HG03439 (cell line): ENCODE measurements at regions not wholly inside any gene's neighbourhood (a gene's known extent, or its start where the extent isn't known, plus 50 kb on each side); places are given as distances from the start of the nearest gene placed in this dataset.

Experiments
- ATAC-seq: cut with Tn5 transposase; IDR thresholded peaks from one replicate; pipeline ENCODE4 v1.9.1; 2021; ENCODE audit warnings: mild to moderate bottlenecking, moderate library complexity; ENCODE audit not compliant: unreplicated experiment

DNA sequence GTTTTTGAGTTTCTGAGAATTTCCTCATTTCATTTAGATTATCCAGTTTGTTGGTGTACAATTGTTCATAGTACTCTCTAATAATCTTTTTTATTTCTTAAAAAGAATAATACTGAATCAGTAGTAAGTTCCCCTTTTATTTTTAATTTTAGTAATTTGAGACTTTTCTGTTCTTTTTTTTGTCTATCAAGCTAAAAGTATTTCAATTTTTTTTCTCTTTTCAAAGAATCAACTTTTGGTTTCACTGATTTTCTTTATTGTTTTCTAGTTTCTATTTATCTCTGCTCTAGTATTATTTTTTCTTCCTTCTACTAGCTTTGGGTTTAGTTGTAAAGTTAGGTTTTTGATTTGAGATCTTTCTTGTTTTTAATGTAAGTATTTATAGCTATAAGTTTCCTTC lies 60.6 kb upstream of the ARL15 start:
- no peak for ATAC-seq

DNA sequence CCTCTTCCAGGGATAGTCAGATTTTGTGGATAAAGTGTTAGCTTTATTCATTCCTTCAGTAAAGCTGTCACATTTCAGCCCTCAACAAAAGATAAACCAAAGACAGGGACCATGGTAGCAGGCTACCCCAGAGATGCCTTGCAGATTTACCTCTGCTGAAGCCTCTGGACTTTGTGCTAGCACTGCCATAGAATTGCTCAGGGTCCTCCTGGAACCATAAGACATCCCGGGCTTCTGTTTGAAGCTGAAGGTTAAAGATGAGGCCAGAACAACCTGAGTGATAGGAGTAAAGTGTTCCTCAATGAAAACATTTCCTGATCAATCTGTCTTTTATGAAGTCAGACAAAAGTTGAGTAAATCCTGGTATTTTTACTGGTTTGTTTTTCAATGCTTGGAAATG lies 57.5 kb upstream of the ARL15 start:
- no peak for ATAC-seq

DNA sequence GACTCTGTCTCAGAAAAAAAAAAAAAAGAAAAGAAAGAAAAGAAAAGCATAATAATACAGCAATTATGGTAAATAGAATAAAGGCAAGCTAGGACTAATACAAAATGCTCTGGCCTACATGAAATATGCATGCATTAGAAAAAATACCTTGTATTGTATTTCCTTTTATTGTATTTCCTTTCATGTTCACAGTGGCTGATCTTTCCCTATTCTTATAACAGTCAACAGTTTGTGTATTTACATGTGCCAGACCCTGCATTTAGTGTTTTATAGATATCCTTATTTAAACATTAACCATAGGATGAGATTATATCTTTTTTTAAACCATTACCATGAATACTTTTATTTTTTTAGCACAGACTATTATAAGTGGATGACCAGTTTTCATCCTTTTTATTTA lies 56.3 kb upstream of the ARL15 start:
- ATAC-seq, result no peak

DNA sequence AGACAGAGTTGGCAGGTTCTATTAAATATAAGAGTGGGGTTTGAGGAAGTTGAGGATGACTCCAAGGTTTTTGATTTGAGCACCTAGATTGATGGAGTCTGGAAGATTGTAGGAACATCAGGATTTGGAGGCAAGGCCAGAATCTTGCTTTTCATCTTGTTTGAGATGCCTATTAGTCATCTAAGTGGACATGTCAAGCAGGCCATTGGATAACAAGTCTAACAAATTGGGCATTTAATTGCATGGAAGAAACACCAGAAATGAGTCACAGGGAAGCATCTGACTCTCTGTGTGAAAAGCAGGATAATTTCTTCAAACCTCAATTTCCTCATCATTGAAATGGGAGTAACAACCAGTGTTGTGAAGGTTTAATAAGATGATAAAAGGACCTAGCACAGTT lies 53.3 kb upstream of the ARL15 start:
- no peak for ATAC-seq

DNA sequence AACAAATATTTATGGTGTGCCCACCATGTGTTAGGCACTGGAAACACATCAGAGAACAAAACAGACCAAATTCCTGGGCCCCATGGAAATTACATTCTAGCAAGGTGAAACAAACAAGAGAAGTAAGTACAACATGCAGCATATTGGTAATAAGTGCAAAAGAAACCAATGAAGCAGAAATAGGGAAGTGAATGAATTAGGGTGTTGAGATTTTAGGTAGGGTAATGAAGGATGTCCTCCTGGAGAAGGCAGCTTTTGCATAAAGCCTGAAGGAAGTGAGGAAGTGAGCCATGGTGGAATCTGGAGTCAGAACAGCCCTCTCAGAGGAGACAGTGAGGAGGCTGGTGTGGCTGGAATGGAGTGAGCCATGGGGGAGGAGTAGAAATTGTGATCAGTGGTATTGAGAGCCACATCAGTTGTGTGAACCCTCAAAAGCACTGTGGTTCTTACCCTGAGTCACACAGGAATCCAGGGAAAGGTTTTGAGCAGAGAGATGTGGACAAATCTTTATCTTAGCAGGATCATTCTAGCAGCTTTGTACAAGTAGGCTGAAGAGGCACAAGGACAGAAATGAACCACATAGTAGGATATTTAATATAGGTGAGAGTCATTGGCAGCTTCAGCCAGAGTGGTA lies 52.7 kb upstream of the ARL15 start:
- ATAC-seq, result no peak

DNA sequence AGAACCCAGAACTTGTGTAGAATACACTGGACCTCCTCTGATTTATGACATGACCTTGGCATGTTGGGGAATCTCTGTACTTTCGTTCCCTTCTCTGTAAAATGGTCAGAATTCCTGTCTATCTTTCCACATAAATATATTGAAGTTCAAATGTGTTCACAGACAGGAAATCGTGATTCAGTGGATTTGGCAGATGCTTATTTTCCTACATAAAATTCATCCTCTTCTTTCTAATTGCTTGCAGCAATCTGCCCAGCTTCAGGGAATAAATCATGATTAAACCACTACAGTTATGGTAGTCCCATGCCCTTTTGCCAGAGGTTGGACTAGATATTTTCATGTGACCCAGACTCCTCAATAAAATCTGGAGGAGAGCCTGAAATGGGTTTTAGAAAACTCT lies 52.1 kb upstream of the ARL15 start:
- ATAC-seq, result no peak

DNA sequence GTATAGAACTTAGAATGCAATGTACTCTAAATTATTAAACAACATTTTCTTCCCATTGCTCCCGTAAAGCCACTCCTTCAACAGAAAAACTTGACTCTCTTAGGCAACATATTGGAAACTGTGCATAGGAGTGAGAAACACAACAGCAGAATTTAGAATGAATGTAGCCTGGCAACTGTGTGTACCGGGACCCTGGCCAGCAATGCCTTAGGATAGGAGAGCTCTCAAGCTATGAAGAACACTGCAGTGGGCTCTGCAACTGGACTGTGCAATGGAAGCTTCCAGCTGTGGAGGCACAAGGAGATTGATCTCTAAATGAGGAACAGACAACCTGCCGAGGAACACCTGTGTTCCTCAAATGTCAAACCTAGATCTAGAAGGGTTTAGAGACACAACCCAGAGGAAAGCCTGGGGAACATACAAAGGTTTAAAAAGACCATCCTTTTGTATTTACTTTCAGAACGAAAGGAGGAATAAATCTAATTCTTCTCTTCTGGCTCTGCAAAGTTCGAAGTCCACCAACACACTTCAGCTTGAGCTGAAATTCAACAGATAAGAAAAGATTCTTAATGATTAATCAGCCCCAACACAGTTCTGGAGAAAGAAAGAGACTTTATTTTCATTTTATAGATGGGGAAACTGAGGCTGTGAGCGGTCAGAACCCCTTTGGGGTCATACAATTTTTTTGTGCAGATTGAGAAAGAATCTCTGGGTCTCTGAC lies 51.5 kb upstream of the ARL15 start:
- ATAC-seq, result no peak

DNA sequence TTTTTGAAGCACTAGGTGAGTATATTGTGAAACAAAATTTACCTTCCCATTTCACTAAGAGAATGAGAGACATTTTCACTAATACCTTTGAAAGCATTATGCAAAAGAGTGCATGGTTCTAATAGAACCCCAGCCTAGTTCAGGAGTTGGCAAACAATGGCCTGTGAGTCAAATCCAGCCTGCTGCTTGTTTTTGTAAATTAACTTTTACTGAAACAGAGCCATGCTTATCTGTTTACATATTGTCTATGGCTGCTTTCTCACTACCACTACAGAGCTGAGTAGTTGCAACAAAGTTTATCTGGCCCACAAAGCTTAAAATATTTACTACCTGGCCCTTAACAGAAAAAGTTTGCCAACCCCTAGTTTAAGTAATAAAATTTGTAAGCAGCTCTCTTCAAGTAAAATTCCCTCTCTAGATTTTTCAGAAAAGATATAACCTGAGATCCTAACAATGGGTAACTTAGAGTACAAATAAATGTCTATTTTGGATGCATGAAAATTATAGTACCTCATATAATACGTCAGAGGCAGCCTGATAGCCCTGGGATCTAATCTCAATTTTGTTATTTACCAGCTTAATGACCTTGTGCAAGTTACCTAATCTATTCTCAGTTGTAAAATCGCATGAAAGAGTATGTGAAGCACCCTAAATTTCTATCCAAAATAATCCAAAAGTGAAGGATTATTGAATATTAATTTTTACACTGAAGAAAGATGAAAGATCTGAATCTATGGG lies 50.7 kb upstream of the ARL15 start:
- ATAC-seq, result no peak
